Endodermal cell (in vitro differentiated cells): ENCODE measurements at regions not wholly inside any gene's neighbourhood (a gene's known extent, or its start where the extent isn't known, plus 50 kb on each side); places are given as distances from the start of the nearest gene placed in this dataset.

Experiments
- DNase-seq: peaks from one replicate; pipeline ENCODE4 v3.0.0-alpha.2; 2017
- H3K27ac ChIP-seq: 2 replicates; pipeline ENCODE4 v1.5.1; 2013; ENCODE audit warnings: mild to moderate bottlenecking, low read depth, low read length, moderate library complexity
- H3K27me3 ChIP-seq: 2 replicates; pipeline ENCODE4 v1.6.1; 2013; ENCODE audit warnings: mild to moderate bottlenecking, low read length, moderate library complexity; ENCODE audit not compliant: insufficient read depth, control insufficient read depth, poor library complexity, severe bottlenecking
- H3K36me3 ChIP-seq: 2 replicates; pipeline ENCODE4 v1.7.0; 2013; ENCODE audit warnings: mild to moderate bottlenecking, low read length, moderate library complexity; ENCODE audit not compliant: control insufficient read depth, insufficient read depth
- H3K4me1 ChIP-seq: one replicate; pipeline ENCODE4 v1.7.0; 2013; ENCODE audit warnings: low read length; ENCODE audit not compliant: control insufficient read depth, insufficient read depth
- H3K4me3 ChIP-seq: 2 replicates; pipeline ENCODE4 v1.5.1; 2013; ENCODE audit warnings: mild to moderate bottlenecking, low read length, moderate library complexity
- H3K9ac ChIP-seq: 2 replicates; pipeline ENCODE4 v1.6.1; 2013; ENCODE audit warnings: mild to moderate bottlenecking, low read length, moderate library complexity; ENCODE audit not compliant: poor library complexity, severe bottlenecking; ENCODE audit errors: extremely low read depth
- H3K9me3 ChIP-seq: 2 replicates; pipeline ENCODE4 v1.6.1; 2013; ENCODE audit warnings: mild to moderate bottlenecking, low read length, moderate library complexity; ENCODE audit not compliant: control insufficient read depth
- H3K27ac Mint-ChIP-seq: 2 replicates; pipeline ENCODE4 v1.8.0; 2020; ENCODE audit warnings: mixed read lengths
- H3K27me3 Mint-ChIP-seq: 2 replicates; pipeline ENCODE4 v1.8.0; 2021; ENCODE audit warnings: mild to moderate bottlenecking, mixed read lengths; ENCODE audit not compliant: insufficient read depth
- H3K36me3 Mint-ChIP-seq: 2 replicates; pipeline ENCODE4 v1.8.0; 2020; ENCODE audit warnings: low read depth, mixed read lengths
- H3K4me1 Mint-ChIP-seq: 2 replicates; pipeline ENCODE4 v1.8.0; 2020; ENCODE audit warnings: mixed read lengths
- H3K4me3 Mint-ChIP-seq: 2 replicates; pipeline ENCODE4 v1.8.0; 2020; ENCODE audit warnings: mild to moderate bottlenecking, moderate library complexity, mixed read lengths
- H3K9me3 Mint-ChIP-seq: 2 replicates; pipeline ENCODE4 v1.8.0; 2020; ENCODE audit warnings: mild to moderate bottlenecking, mixed read lengths
- CTCF ChIP-seq: fragments of 200-600 bp; sonication (generic); conservative IDR thresholded peaks from 2 replicates; pipeline ENCODE4 v1.5.0; 2021; ENCODE audit warnings: antibody characterized with exemption, mild to moderate bottlenecking
- WGBS, 2 experiments: methylation state at CpG; one replicate each; pipeline versions ENCODE4 v1.1.5 to v1.1.7; 2013; ENCODE audit warnings: missing lambda C conversion rate in 2 of 2, mixed read lengths in 1 of 2; ENCODE audit not compliant: insufficient coverage in 1 of 2, insufficient read length in 1 of 2; 5-methylcytosine and 5-hydroxymethylcytosine counted together

DNA sequence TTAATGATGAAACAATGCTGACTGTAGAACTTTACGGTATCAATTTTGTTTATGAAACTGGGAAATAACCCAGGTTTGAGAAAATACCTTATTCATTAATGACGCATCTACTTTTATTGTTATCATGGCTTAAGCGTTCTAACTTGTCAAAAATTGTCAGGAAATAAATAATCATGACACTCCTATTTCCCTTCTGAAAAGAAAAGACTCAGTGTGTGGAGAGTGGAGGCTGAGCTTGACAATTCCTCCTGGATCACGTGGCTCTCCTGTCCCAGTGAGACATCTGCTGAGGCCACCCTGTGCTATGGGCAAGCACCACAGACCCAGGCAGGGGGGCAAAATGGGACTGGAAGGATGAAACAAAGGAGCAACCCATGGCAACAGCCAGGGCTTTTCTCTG is 466.4 kb downstream of the ZNF608 start:
- Mint-ChIP-seq H3K4me1 (peaks cover 61% of the 10 kb centered on the region), H3K4me3 (no peak overlapping the region), H3K36me3 (no peaks in the 10 kb centered on the region), H3K9me3 (no peaks in the 10 kb centered on the region), H3K27me3 (no peaks in the 10 kb centered on the region), H3K27ac (no peak overlapping the region)
- no peak for DNase-seq
- Histone ChIP-seq H3K36me3 (no peaks in the 10 kb centered on the region), H3K4me3 (no peak overlapping the region), H3K9me3 (peaks cover 8% of the 10 kb centered on the region), H3K27ac (no peak overlapping the region), H3K27me3 (no peaks in the 10 kb centered on the region), H3K9ac (no peak overlapping the region), H3K4me1 (peaks cover 13% of the 10 kb centered on the region)
- WGBS, 2 experiments = 93 to 94% methylated on average over 3 to 4 of the region's 4 CpGs
- TF ChIP-seq CTCF = no peak

GRCh38 chr5:124279146-124279876 is 467.1 kb downstream of the ZNF608 start:
- Histone ChIP-seq H3K9ac (no peak overlapping the region), H3K36me3 (no peaks in the 10 kb centered on the region), H3K27me3 (no peaks in the 10 kb centered on the region), H3K27ac (no peak overlapping the region), H3K4me1 (peaks cover 13% of the 10 kb centered on the region), H3K9me3 (peaks cover 11% of the 10 kb centered on the region), H3K4me3 (no peak overlapping the region)
- Mint-ChIP-seq H3K9me3 (no peaks in the 10 kb centered on the region), H3K4me3 (no peak overlapping the region), H3K27ac (peak overlapping the region; percentile 74), H3K27me3 (no peaks in the 10 kb centered on the region), H3K4me1 (peaks cover 62% of the 10 kb centered on the region), H3K36me3 (no peaks in the 10 kb centered on the region)
- no peak for TF ChIP-seq CTCF
- DNase-seq = no peak
- WGBS, 2 experiments = 47 to 63% methylated on average over 2 to 3 of the region's 3 CpGs

GRCh38 chr5:124278636-124279035 is 467.8 kb downstream of the ZNF608 start:
- H3K9me3 Mint-ChIP-seq = no peaks in the 10 kb centered on the region
- WGBS, 2 experiments = 86 to 95% methylated on average over 2 to 3 of the region's 3 CpGs
- H3K27ac Mint-ChIP-seq = peak overlapping the region; percentile 60

More at GRCh38 chr5:124278636-124279035, 467.8 kb downstream of the ZNF608 start:
- no peak overlapping the region for H3K4me3 ChIP-seq
- H3K4me1 Mint-ChIP-seq = peaks cover 64% of the 10 kb centered on the region
- DNase-seq = no peak
- no peak overlapping the region for H3K27ac ChIP-seq
- no peak for TF ChIP-seq CTCF
- H3K36me3 Mint-ChIP-seq = no peaks in the 10 kb centered on the region
- peaks cover 12% of the 10 kb centered on the region for H3K4me1 ChIP-seq
- no peak overlapping the region for H3K4me3 Mint-ChIP-seq
- no peaks in the 10 kb centered on the region for H3K36me3 ChIP-seq
- H3K9ac ChIP-seq = no peak overlapping the region
- peaks cover 11% of the 10 kb centered on the region for H3K9me3 ChIP-seq
- no peaks in the 10 kb centered on the region for H3K27me3 Mint-ChIP-seq
- H3K27me3 ChIP-seq = no peaks in the 10 kb centered on the region
